HepG2 (cell line): ENCODE measurements at regions not wholly inside any gene's neighbourhood (a gene's known extent, or its start where the extent isn't known, plus 50 kb on each side); places are given as distances from the start of the nearest gene placed in this dataset.

Experiments
- ARHGAP35 ChIP-seq: sonication (generic); formaldehyde crosslinking; IDR thresholded peaks from 2 replicates; pipeline ENCODE4 v1.9.0; 2022; ENCODE audit warnings: mild to moderate bottlenecking, inconsistent platforms, moderate library complexity, missing genetic modification reagents, borderline replicate concordance
- ARID4A ChIP-seq: sonication (generic); formaldehyde crosslinking; IDR thresholded peaks from 2 replicates; pipeline ENCODE4 v1.5.0; 2020; ENCODE audit warnings: mild to moderate bottlenecking, missing genetic modification reagents, borderline replicate concordance
- CERS6 ChIP-seq: sonication (generic); formaldehyde crosslinking; IDR thresholded peaks from 2 replicates; pipeline ENCODE4 v1.5.0; 2020; ENCODE audit warnings: missing genetic modification reagents
- FOXA1 ChIP-seq, 2 experiments: fragments of 450-650 bp in 1 of 2; sonication (generic) in 1 of 2; formaldehyde crosslinking in 1 of 2; IDR thresholded peaks; 2 replicates each; pipeline versions ENCODE4 v1.4.0 to v1.6.1; 2016 to 2020; ENCODE audit warnings: missing genetic modification reagents in 1 of 2
- HDAC6 ChIP-seq: fragments of 200-600 bp; sonication (generic); IDR thresholded peaks from 2 replicates; pipeline ENCODE4 v1.7.0; 2017; ENCODE audit warnings: mild to moderate bottlenecking, antibody characterized with exemption, low read length, low read depth
- HMGA1 ChIP-seq: sonication (generic); formaldehyde crosslinking; conservative IDR thresholded peaks from 2 replicates; pipeline ENCODE4 v1.4.0; 2020; ENCODE audit warnings: missing genetic modification reagents
- HNF4A ChIP-seq: sonication (generic); formaldehyde crosslinking; IDR thresholded peaks from 2 replicates; pipeline ENCODE4 v1.4.0; 2020; ENCODE audit warnings: missing genetic modification reagents
- HNRNPL ChIP-seq: fragments of 200-400 bp; formaldehyde crosslinking; IDR thresholded peaks from 2 replicates; pipeline ENCODE4 v1.6.1; 2017; ENCODE audit warnings: mild to moderate bottlenecking, low read depth, low read length
- JUN ChIP-seq: sonication (generic); formaldehyde crosslinking; IDR thresholded peaks from 2 replicates; pipeline ENCODE4 v1.4.0; 2020; ENCODE audit warnings: mild to moderate bottlenecking, missing genetic modification reagents
- MAFK ChIP-seq, 2 experiments: IDR thresholded peaks in 1 of 2; conservative IDR thresholded peaks in 1 of 2; 2 replicates each; pipeline ENCODE4 v1.6.1; 2011; ENCODE audit warnings: improper control_type of control experiment in 2 of 2, low read length in 2 of 2
- MATR3 ChIP-seq: sonication (generic); formaldehyde crosslinking; IDR thresholded peaks from 2 replicates; pipeline ENCODE4 v1.4.0; 2020; ENCODE audit warnings: missing genetic modification reagents
- MYPOP ChIP-seq: sonication (generic); formaldehyde crosslinking; IDR thresholded peaks from 2 replicates; pipeline ENCODE4 v1.8.1; 2023; ENCODE audit warnings: mild to moderate bottlenecking, moderate library complexity, missing genetic modification reagents
- NCOA2 ChIP-seq: sonication (generic); formaldehyde crosslinking; IDR thresholded peaks from 2 replicates; pipeline ENCODE4 v1.8.0; 2022; ENCODE audit warnings: inconsistent platforms
- NCOR1 ChIP-seq: fragments of 200-600 bp; sonication (generic); IDR thresholded peaks from 2 replicates; pipeline ENCODE4 v1.7.0; 2017; ENCODE audit warnings: antibody characterized with exemption, low read length, borderline replicate concordance
- POLR2A ChIP-seq, 2 experiments: IDR thresholded peaks; 2 replicates each; pipeline ENCODE4 v1.6.1; 2011; ENCODE audit warnings: low read depth in 2 of 2, low read length in 2 of 2, mild to moderate bottlenecking in 1 of 2, moderate library complexity in 1 of 2; ENCODE audit not compliant: insufficient read depth in 1 of 2
- REXO4 ChIP-seq: sonication (generic); formaldehyde crosslinking; IDR thresholded peaks from 2 replicates; pipeline ENCODE4 v1.8.0; 2022; ENCODE audit warnings: missing genetic modification reagents, mild to moderate bottlenecking, borderline replicate concordance
- TCF7 ChIP-seq: sonication (generic); IDR thresholded peaks from 2 replicates; pipeline ENCODE4 v1.6.1; 2016; ENCODE audit warnings: antibody characterized with exemption, low read depth
- ZBTB4 ChIP-seq: sonication (generic); formaldehyde crosslinking; IDR thresholded peaks from 2 replicates; pipeline ENCODE4 v1.4.0; 2020; ENCODE audit warnings: missing genetic modification reagents, mild to moderate bottlenecking, borderline replicate concordance
- ZNF10 ChIP-seq: sonication (generic); formaldehyde crosslinking; IDR thresholded peaks from 2 replicates; pipeline ENCODE4 v1.4.0; 2020; ENCODE audit warnings: mild to moderate bottlenecking, low read depth, missing genetic modification reagents, borderline replicate concordance
- ZNF597 ChIP-seq: sonication (generic); formaldehyde crosslinking; IDR thresholded peaks from 2 replicates; pipeline ENCODE4 v1.5.0; 2020; ENCODE audit warnings: missing genetic modification reagents
- ZNF850 ChIP-seq: sonication (generic); formaldehyde crosslinking; conservative IDR thresholded peaks from 2 replicates; pipeline ENCODE4 v1.9.0; 2021; ENCODE audit warnings: mild to moderate bottlenecking, missing genetic modification reagents

GRCh38 chr17:72479113-72479512 is 358.3 kb downstream of the SOX9 start (continued):
- TF ChIP-seq MATR3 (no peak), ZNF850 (CRISPR knock-in tag) (no peak), ZBTB4 (CRISPR knock-in tag) (peak; percentile 55; the same call in 1 of the 2 replicates), NCOR1 (no peak), HDAC6 (no peak), TCF7 (no peak), MAFK (conservative IDR thresholded peaks at IDR 0.05 in 1 of 2, IDR thresholded peaks at IDR 0.05 in 1 of 2; ENCODE audit: low read length in 2 of 2) (peak; percentile 12 to 39; a peak in 2 of 4 replicates), ARHGAP35 (CRISPR knock-in tag) (no peak), ZNF597 (CRISPR knock-in tag) (no peak), POLR2A (IDR thresholded peaks at IDR 0.05; ENCODE audit: insufficient read depth in 1 of 2, low read depth in 2 of 2, low read length in 2 of 2) (no peak), ZNF10 (CRISPR knock-in tag) (no peak), REXO4 (CRISPR knock-in tag) (no peak), HMGA1 (CRISPR knock-in tag) (no peak), HNRNPL (no peak), NCOA2 (CRISPR knock-in tag) (peak; percentile 37; the same call in 1 of the 2 replicates), ARID4A (CRISPR knock-in tag) (peak; percentile 24; the same call in 1 of the 2 replicates), FOXA1 (IDR thresholded peaks at IDR 0.05) (no peak), FOXA1 (CRISPR knock-in tag; IDR thresholded peaks at IDR 0.05) (no peak), JUN (CRISPR knock-in tag) (no peak), CERS6 (CRISPR knock-in tag) (no peak), HNF4A (CRISPR knock-in tag) (no peak), MYPOP (CRISPR knock-in tag) (no peak)
